Uterus (tissue), 2 donors: ENCODE measurements at regions not wholly inside any gene's neighbourhood (a gene's known extent, or its start where the extent isn't known, plus 50 kb on each side); places are given as distances from the start of the nearest gene placed in this dataset.
"Not testable (repeated sequence)": the region's sequence is repeated elsewhere in the genome, so short reads cannot be mapped to it uniquely, and the experiment has no call there.

ENCODE experiments used
- POLR2A ChIP-seq, 2 donors: fragments of 450-650 bp; IDR thresholded peaks; one replicate each; pipeline ENCODE4 v1.6.1; 2016; ENCODE audit warnings: antibody characterized with exemption in 2 of 2, mild to moderate bottlenecking in 1 of 2, moderate library complexity in 1 of 2
- TF ChIP-seq, protein P1 (sequence below), 4 experiments: fragments of 200-600 bp in 2 of 4; fragments of 450-650 bp in 2 of 4; sonication (generic) in 2 of 4; IDR thresholded peaks; one replicate each; pipeline ENCODE4 v1.5.1; 2016 to 2019; ENCODE audit warnings: antibody characterized with exemption in 4 of 4, mild to moderate bottlenecking in 2 of 4, moderate library complexity in 1 of 4

DNA sequence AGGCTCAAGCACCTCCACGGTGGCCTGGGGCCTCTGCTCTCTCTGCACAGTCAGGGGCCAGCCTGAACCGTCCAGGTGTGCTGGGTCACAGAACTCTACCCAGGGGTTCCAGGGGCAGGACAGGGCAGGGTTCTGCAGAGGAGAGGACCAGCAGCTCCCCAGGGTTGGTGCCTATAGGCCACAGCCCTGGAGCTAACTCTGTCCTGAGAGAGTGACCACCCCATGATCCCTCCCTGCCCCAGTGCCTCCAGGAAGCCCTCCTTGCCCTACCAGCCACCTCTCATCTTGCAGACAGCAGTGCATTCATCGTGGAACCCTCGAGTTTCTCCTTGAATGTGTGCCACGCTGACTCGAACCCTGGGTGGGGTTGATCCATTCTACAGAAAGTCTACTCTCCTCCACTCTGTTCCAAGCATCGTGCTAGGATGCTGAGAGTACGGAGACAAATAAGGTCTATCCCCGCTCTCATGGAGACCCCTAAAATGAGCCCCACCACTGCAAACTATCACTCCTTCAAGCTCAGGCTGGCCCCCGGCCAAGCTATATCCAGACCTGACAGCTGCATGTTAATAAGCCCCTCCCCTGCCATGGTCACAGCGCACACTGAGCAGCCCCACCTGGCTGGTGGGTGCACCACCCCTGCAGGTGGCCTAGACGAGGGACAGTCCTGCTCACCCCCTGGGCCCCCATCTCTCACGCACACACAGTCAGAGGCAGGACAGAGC, 138.1 kb upstream of the FOXD4L5 start:
- TF ChIP-seq, protein P1, sequence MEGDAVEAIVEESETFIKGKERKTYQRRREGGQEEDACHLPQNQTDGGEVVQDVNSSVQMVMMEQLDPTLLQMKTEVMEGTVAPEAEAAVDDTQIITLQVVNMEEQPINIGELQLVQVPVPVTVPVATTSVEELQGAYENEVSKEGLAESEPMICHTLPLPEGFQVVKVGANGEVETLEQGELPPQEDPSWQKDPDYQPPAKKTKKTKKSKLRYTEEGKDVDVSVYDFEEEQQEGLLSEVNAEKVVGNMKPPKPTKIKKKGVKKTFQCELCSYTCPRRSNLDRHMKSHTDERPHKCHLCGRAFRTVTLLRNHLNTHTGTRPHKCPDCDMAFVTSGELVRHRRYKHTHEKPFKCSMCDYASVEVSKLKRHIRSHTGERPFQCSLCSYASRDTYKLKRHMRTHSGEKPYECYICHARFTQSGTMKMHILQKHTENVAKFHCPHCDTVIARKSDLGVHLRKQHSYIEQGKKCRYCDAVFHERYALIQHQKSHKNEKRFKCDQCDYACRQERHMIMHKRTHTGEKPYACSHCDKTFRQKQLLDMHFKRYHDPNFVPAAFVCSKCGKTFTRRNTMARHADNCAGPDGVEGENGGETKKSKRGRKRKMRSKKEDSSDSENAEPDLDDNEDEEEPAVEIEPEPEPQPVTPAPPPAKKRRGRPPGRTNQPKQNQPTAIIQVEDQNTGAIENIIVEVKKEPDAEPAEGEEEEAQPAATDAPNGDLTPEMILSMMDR (IDR thresholded peaks at IDR 0.05), result not testable (repeated sequence)
- TF ChIP-seq POLR2A (IDR thresholded peaks at IDR 0.05), result not testable (repeated sequence)
